CD4-positive, alpha-beta T cell treated with Interferon gamma for 1 hour (primary cell): ENCODE measurements at regions not wholly inside any gene's neighbourhood (a gene's known extent, or its start where the extent isn't known, plus 50 kb on each side); places are given as distances from the start of the nearest gene placed in this dataset.
"Not testable (repeated sequence)": the region's sequence is repeated elsewhere in the genome, so short reads cannot be mapped to it uniquely, and the experiment has no call there.

Experiments used
- DNase-seq: peaks from one replicate; pipeline ENCODE4 v3.0.0-alpha.2; 2020

- DNase-seq = no peak
Measured at GRCh38 chr16:26809461-26809860, 257.3 kb upstream of the C16orf82 start.

DNA sequence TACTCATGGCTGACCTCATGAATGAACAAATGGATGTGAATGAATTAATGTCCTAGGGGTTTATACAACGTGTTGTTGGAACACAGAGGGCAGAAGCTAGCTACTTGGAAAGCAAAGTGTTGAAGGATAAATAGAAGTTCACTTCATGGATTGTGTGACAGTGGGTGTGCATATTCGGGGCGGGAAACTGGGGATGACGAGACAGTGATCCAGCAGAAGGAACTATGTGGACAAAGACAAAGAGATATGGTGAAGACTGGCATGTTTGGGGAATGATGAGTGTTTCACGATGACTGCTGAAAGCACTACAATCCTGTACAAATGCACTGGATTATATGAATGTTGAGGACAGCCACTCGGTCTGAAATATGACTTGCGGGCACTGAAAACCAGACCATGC, 250.5 kb upstream of the C16orf82 start:
- no peak for DNase-seq

DNA sequence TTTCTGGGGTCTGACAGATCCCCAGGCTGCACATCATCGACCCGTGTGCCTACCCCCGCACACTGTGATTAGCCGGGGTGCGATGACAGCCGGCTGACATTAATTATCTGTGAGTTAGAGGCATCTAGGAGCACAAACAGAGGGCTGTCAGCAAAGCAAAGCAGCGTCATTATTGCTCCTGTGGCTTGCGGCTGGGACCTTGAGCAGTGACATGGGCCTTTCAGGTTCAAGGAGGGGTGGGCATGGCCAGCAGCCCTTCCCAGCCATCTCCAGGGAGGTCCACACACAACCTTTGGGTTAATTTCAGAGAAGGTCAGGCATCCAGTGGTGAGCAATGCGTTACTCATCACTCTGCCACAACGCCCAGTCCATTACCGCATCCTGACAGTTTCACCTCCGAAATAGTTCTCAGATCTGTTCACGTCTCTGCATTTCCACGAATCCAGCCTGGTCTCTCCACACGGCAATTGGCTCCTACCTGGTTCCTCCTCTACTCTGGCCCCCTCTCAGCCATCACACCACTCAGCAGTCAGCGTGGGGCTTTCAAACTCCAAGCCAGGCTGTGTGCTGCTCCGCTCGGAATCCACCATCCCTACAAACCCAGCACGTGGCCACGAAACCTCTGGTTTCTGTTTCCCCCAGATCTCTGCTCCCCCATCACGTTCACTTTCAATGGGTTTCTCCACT, 249.7 kb upstream of the C16orf82 start:
- DNase-seq = no peak

DNA sequence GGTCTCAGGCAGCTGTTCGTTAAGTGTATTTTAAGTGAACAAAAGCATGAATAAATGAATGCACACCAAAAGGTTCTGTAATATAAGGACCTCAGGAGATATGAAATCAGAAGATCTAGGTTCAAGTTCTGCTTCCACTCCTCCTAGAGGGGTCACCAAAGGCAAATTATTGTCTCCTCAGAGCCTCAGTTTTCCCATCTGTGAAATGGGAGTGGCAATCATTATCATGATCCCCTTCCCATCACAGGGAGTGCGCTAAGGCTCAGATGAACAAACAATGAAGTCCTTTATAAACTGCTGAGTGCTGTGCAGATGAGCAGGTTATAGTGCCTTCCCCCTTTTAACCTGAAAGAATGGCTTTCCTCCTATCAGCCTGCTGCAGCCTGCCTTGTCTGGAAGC, 248.3 kb upstream of the C16orf82 start:
- no peak for DNase-seq

DNA sequence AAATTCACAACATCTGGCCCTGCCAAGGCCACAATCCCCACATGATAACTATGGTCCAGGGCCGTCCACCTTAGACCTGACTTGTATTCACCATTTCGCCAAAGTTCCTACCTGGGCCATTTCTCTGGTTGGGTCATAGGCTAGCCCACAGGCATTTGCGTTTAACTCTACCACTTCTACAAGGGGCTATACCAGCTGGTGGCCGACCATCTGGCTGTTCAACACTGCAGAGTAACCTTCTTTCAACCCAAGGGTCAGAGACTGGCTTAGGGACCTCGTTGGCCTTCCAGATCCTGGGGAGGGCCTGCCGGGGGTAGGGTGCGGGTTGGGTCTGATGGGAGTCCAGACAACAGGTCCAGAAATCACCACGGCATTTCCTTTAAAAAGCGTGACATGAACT, 242.3 kb upstream of the C16orf82 start:
- DNase-seq = no peak

DNA sequence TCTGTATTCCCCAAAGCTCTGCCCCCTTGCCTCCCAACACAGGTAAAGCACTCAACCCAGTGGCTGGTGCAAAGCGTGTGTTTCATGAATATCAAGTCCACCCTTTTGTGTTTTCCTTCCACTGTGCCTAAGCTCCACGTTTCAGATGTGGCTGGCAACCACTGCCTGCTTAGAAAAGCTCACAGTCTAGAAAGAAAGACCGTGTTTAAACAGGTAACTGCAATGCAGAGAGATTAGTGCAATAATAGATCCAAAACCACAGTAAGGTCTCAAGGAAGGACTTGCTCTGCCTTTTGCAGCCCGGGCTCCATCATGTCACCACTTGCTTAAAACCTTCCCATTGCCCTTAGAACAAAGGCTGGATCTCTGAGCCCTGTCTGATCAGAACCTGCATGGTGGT, 240.2 kb upstream of the C16orf82 start:
- DNase-seq = no peak

GRCh38 chr16:26827386-26827785, 239.3 kb upstream of the C16orf82 start:
- no peak for DNase-seq

GRCh38 chr16:26830428-26831127, 236.1 kb upstream of the C16orf82 start:
- no peak for DNase-seq

GRCh38 chr16:26836114-26836513, 230.6 kb upstream of the C16orf82 start:
- DNase-seq = not testable (repeated sequence)

- no peak for DNase-seq
Measured at GRCh38 chr16:26838931-26839330, 227.8 kb upstream of the C16orf82 start.

GRCh38 chr16:26840691-26841090, 226.0 kb upstream of the C16orf82 start:
- no peak for DNase-seq

- no peak for DNase-seq
Measured at GRCh38 chr16:26856271-26856670, 210.5 kb upstream of the C16orf82 start.

DNA sequence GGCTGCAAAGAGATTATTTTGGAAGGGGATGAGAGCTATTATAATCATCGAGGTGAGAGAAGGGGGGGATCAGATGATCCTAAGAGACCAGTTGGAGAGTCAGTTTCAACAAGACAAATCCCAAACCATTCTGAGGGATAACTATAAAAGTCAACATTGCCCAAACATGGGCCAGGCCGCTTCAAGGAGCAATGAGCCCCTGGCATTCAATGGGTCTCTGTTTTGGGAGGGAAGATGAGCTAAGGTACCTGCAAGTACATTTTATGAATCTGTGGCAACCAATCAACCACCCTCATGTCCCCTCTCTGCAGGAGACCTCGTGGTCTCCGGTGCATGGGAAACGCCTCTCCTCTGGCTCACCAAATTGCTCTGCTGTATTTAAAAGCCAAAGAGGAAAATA, 209.9 kb upstream of the C16orf82 start:
- DNase-seq = no peak

- no peak for DNase-seq
Measured at GRCh38 chr16:26857371-26857770, 209.4 kb upstream of the C16orf82 start.

- no peak for DNase-seq
Measured at GRCh38 chr16:26860506-26860905, 206.2 kb upstream of the C16orf82 start.

DNA sequence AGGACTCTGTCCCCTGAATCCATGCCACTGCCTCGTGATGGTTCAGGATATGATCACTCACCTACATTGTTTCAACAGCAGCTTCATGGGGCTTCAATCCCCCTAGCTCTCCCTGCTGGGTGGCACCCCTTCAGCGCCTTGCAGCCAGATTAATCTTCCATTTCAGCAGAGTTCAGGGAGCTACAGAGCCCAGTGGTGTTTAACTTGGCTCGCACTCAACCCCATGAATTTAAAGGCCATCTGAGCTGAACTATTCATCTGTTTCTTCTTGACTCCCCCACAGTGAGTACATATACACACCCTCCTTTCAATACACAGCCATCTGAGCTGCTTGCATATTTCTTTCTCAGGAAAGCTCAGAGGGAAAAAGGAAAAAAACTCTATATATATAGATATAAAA, 202.8 kb upstream of the C16orf82 start:
- no peak for DNase-seq

DNA sequence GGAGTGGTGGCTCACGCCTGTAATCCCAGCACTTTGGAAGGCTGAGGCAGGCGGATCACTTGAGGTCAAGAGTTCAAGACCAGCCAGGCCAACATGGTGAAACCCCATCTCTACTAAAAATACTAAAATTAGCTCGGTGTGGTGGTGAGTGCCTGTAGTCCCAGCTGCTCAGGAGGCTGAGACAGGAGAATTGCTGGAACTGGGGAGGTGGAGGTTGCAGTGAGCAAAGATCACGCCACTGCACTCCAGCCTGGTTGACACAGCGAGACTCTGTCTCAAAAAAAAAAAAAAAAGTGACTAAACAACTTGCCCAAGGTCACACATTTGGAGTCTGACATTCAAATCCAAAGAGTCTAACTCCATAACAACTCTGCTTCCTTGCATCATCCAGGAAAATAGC, 192.4 kb upstream of the C16orf82 start:
- not testable (repeated sequence) for DNase-seq

GRCh38 chr16:26877421-26877820, 189.3 kb upstream of the C16orf82 start:
- DNase-seq = no peak

DNA sequence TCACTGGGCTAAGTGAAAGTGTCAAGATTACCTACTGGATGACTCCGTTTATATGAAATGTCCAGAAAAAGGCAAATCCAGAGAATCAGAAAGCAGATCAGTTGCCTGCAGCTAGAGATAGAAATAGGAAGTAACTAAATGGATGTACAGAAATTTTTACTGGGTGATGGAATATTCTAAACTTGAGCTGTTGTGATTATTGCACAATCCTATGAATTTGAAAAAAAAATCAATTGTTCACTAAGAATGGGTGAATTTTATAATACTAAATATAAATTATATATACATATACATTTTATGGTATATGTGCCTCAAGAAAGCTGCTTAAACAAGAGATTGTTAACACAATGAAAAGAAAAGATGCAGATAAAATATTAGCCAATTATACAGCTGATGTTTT, 181.1 kb upstream of the C16orf82 start:
- no peak for DNase-seq

DNA sequence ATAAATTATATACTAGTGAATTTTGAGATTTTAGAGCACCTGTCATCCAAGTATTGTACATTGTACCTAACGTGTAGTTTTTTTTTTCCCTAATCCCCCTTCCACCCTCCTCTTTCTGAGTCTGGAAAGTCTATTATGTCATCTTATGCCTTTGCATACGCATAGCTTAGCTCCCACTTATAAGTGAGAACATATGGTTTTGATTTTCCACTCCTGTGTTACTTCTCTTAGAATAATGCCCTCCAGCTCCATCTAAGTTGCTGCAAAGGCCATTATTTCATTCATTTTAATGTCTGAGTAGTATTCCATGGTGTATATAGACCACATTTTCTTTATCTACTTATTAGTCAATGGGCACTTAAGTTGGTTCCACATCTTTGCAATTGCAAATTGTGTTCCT, 177.0 kb upstream of the C16orf82 start:
- no peak for DNase-seq

GRCh38 chr16:26898200-26898599, 168.5 kb upstream of the C16orf82 start:
- no peak for DNase-seq

DNA sequence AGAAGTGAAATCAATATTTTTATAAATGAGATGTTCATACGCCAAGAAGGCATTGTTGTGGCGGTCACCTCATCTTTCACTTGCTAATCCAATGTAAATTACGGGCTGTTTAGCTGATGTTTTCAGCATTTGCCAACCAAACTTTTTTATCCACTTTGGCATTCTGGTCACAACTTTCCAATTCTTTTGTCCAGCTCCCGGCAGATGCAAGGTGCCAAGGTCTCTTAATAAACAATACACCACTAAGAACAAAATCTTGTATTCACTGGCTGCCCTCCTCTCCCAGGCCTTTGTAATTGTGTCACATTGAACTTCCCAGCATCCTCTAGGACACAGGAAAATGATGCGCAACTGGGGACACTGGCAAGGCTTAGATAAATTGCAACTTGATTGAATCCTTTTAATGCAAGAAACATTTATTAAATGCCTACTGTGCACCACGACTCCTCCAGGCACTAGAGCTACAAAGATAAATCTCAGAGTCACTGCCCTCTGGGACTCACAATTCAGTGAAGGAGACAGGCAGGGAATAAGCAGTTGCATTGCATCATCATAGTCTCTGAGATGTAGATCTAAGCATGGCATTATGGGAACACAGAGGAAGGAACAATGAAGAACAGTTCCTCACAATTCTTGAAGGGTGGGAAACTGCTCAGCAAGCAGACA, 165.4 kb upstream of the C16orf82 start:
- no peak for DNase-seq

GRCh38 chr16:26901983-26902382, 164.7 kb upstream of the C16orf82 start:
- DNase-seq = no peak

DNA sequence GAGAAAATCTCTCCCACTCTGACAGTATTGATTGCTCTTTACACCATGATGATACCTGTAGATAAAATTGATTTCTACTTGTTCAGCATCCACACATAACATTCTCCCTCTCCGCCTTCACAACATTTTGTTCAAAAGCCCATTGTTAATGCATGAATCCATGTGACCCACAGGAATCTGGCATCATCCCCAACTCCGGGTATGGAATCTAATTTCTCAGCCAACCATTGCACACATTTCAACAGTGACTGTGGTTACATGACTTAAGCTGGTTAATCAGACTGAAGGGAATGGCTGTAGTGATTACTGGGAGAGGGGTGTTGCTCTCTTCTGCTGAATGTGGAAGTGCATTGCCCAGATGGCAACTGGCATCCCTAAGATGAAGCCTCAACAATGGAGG, 161.4 kb upstream of the C16orf82 start:
- DNase-seq = no peak
